ENCODE measurements at regions not wholly inside any gene's neighbourhood (a gene's known extent, or its start where the extent isn't known, plus 50 kb on each side); places are given as distances from the start of the nearest gene placed in this dataset.

GRCh38 chr11:45449036-45449601 lies 163.0 kb upstream of the SYT13 start:
- DNase-seq (ENCODE audit: low spot score in 2 of 2): no peak
- TF ChIP-seq, protein P1, sequence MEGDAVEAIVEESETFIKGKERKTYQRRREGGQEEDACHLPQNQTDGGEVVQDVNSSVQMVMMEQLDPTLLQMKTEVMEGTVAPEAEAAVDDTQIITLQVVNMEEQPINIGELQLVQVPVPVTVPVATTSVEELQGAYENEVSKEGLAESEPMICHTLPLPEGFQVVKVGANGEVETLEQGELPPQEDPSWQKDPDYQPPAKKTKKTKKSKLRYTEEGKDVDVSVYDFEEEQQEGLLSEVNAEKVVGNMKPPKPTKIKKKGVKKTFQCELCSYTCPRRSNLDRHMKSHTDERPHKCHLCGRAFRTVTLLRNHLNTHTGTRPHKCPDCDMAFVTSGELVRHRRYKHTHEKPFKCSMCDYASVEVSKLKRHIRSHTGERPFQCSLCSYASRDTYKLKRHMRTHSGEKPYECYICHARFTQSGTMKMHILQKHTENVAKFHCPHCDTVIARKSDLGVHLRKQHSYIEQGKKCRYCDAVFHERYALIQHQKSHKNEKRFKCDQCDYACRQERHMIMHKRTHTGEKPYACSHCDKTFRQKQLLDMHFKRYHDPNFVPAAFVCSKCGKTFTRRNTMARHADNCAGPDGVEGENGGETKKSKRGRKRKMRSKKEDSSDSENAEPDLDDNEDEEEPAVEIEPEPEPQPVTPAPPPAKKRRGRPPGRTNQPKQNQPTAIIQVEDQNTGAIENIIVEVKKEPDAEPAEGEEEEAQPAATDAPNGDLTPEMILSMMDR (IDR thresholded peaks at IDR 0.05): no peak
- Histone ChIP-seq H3K27ac (no peak overlapping the region), H3K27me3 (no peaks in the 10 kb centered on the region), H3K4me1 (no peaks in the 10 kb centered on the region), H3K36me3 (no peaks in the 10 kb centered on the region), H3K9me3 (no peaks in the 10 kb centered on the region), H3K4me3 (no peak overlapping the region)
- intact Hi-C loops (cut with DNase I): no loop called here

GRCh38 chr11:45448561-45448960 lies 162.4 kb upstream of the SYT13 start:
- H3K27ac ChIP-seq: no peak overlapping the region
- no peaks in the 10 kb centered on the region for H3K4me1 ChIP-seq
- no peaks in the 10 kb centered on the region for H3K9me3 ChIP-seq
- no peak overlapping the region for H3K4me3 ChIP-seq
- DNase-seq (ENCODE audit: low spot score in 2 of 2): no peak
- no peaks in the 10 kb centered on the region for H3K36me3 ChIP-seq
- intact Hi-C loops (cut with DNase I): no loop called here
- TF ChIP-seq, protein P1 (IDR thresholded peaks at IDR 0.05): no peak
- no peaks in the 10 kb centered on the region for H3K27me3 ChIP-seq

GRCh38 chr11:45446998-45447397 lies 160.9 kb upstream of the SYT13 start:
- H3K27me3 ChIP-seq: no peaks in the 10 kb centered on the region

GRCh38 chr11:45446434-45446833 lies 160.3 kb upstream of the SYT13 start:
- no peak for DNase-seq (ENCODE audit: low spot score in 2 of 2)
- H3K27me3 ChIP-seq: no peaks in the 10 kb centered on the region
- H3K9me3 ChIP-seq: no peaks in the 10 kb centered on the region
- no peak overlapping the region for H3K27ac ChIP-seq
- TF ChIP-seq, protein P1 (IDR thresholded peaks at IDR 0.05): no peak
- intact Hi-C loops (cut with DNase I): no loop called here
- no peaks in the 10 kb centered on the region for H3K36me3 ChIP-seq
- no peaks in the 10 kb centered on the region for H3K4me1 ChIP-seq
- no peak overlapping the region for H3K4me3 ChIP-seq

More at GRCh38 chr11:45446998-45447397, 160.9 kb upstream of the SYT13 start:
- H3K27ac ChIP-seq: no peak overlapping the region
- no peaks in the 10 kb centered on the region for H3K36me3 ChIP-seq
- no peaks in the 10 kb centered on the region for H3K4me1 ChIP-seq
- no peak overlapping the region for H3K4me3 ChIP-seq
- TF ChIP-seq, protein P1 (IDR thresholded peaks at IDR 0.05): no peak
- no peak for DNase-seq (ENCODE audit: low spot score in 2 of 2)
- intact Hi-C loops (cut with DNase I): no loop called here
- no peaks in the 10 kb centered on the region for H3K9me3 ChIP-seq

DNA sequence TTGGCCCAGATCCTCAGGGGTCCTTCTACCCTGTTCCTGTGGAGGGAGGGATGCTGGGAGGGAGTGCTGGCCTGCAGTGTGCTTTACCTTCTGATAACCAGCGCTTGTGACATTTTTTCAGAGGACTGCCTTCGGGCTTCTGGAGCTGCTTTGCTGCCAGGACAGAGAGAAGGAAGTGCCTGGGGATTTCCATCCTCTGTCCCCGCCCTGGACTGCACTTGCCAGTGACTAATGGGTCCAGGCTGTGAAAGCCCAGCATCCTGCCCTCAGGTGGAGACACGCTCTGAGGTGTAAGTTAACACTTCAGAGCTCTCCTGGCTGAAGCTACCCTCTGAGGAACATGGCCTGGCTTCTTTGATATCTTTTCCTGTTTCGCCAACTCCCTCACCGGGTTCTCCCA lies 158.7 kb upstream of the SYT13 start:
- TF ChIP-seq, protein P1 (IDR thresholded peaks at IDR 0.05): no peak
- intact Hi-C loops (cut with DNase I): no loop called here
- peaks cover 0 to 2% of the 10 kb centered on the region in 2 donors for H3K9me3 ChIP-seq
- no peaks in the 10 kb centered on the region for H3K4me1 ChIP-seq
- no peaks in the 10 kb centered on the region for H3K27me3 ChIP-seq
- DNase-seq (ENCODE audit: low spot score in 2 of 2): no peak
- no peaks in the 10 kb centered on the region for H3K36me3 ChIP-seq
- H3K4me3 ChIP-seq: no peak overlapping the region
- H3K27ac ChIP-seq: no peak overlapping the region

- Histone ChIP-seq H3K27me3 (no peaks in the 10 kb centered on the region), H3K36me3 (no peaks in the 10 kb centered on the region), H3K4me1 (no peaks in the 10 kb centered on the region), H3K4me3 (no peak overlapping the region), H3K27ac (no peak overlapping the region), H3K9me3 (peaks cover 0 to 7% of the 10 kb centered on the region in 2 donors)
- TF ChIP-seq, protein P1 (IDR thresholded peaks at IDR 0.05): no peak
- intact Hi-C loops (cut with DNase I): no loop called here
- no peak for DNase-seq (ENCODE audit: low spot score in 2 of 2)
Measured at GRCh38 chr11:45440111-45440510, 154.0 kb upstream of the SYT13 start.

Data from ascending aorta (tissue), 2 donors.